ENCODE measurements at regions not wholly inside any gene's neighbourhood (a gene's known extent, or its start where the extent isn't known, plus 50 kb on each side); places are given as distances from the start of the nearest gene placed in this dataset.

DNA sequence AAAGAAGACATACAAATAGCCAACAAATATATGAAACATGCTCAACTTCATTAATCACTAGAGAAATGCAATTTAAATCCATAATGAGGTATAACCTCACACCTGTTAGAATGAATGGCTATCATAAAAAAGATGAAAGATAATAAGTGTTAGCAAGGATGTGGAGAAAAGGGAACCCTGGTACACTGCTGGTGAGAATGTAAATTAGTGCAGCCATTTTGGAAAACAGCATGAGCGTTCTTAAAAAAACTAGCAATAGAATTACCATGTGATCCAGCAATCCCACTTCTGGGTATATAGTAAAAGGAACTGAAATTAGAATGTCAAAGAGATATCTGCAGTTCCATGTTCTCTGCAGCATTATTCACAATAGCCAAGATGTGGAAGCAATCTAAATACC lies 64.2 kb upstream of the CEP78 start:
- TF ChIP-seq, protein P1, sequence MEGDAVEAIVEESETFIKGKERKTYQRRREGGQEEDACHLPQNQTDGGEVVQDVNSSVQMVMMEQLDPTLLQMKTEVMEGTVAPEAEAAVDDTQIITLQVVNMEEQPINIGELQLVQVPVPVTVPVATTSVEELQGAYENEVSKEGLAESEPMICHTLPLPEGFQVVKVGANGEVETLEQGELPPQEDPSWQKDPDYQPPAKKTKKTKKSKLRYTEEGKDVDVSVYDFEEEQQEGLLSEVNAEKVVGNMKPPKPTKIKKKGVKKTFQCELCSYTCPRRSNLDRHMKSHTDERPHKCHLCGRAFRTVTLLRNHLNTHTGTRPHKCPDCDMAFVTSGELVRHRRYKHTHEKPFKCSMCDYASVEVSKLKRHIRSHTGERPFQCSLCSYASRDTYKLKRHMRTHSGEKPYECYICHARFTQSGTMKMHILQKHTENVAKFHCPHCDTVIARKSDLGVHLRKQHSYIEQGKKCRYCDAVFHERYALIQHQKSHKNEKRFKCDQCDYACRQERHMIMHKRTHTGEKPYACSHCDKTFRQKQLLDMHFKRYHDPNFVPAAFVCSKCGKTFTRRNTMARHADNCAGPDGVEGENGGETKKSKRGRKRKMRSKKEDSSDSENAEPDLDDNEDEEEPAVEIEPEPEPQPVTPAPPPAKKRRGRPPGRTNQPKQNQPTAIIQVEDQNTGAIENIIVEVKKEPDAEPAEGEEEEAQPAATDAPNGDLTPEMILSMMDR (IDR thresholded peaks at IDR 0.05) = no peak
- no peak for TF ChIP-seq POLR2A (IDR thresholded peaks at IDR 0.05)

All from lower leg skin (tissue), 3 donors.